HepG2 (cell line): ENCODE measurements at regions not wholly inside any gene's neighbourhood (a gene's known extent, or its start where the extent isn't known, plus 50 kb on each side); places are given as distances from the start of the nearest gene placed in this dataset.
A peak's percentile ranks its signal among the peaks of the same experiment; 100 is the strongest.

ENCODE experiments used
- ATAC-seq: fragments of 200-7000 bp; cut with Tn5 transposase; 3 replicates; pipeline ENCODE4 v1.9.1; 2020; ENCODE audit warnings: mild to moderate bottlenecking, moderate library complexity
- BruUV-seq: library from RNA; stranded (reverse); fragments of 400-500 nt; replicated peaks from 2 replicates; lab custom pipeline; 2021; lab: Mats Ljungman, UMichigan
- CTCF ChIA-PET: fragments of 300-600 bp; formaldehyde crosslinking; extraction: SDS; loops from one replicate; lab custom pipeline; 2021; ENCODE audit warnings: low total read pairs, inconsistent platforms, low intra/inter-chr PET ratio; lab: Yijun Ruan, JAX
- POLR2A ChIA-PET: fragments of 350-600 bp; sonication (Branson Sonifier 250); formaldehyde crosslinking; loops from one replicate; lab custom pipeline; 2020; ENCODE audit warnings: antibody characterized with exemption, inconsistent platforms; lab: Yijun Ruan, JAX
- DNase-seq: peaks from one replicate; pipeline ENCODE4 v3.0.0-alpha.2; 2015; ENCODE audit warnings: low spot score
- FAIRE-seq: peaks from 3 replicates; lab custom pipeline; 2011; peaks lifted over from hg19 to GRCh38; lab: Jason Lieb, UNC
- H2AFZ ChIP-seq: one replicate; pipeline ENCODE4 v1.6.1; 2011; ENCODE audit warnings: low read length, inconsistent platforms
- H3K27ac ChIP-seq: fragments of 300-600 bp; 3 replicates; pipeline ENCODE4 v1.8.0; 2011; ENCODE audit warnings: mixed run types, mild to moderate bottlenecking, mixed read lengths, low read length, inconsistent platforms; ENCODE audit not compliant: insufficient read depth; ENCODE audit errors: extremely low read length
- H3K27me3 ChIP-seq, 2 experiments: fragments of 200-600 bp in 1 of 2; 2 replicates in 1 of 2; 3 replicates in 1 of 2; pipeline versions ENCODE4 v1.6.0 to v1.8.0; 2011; ENCODE audit warnings: low read length in 2 of 2, mild to moderate bottlenecking in 2 of 2, moderate library complexity in 2 of 2, inconsistent platforms in 1 of 2; ENCODE audit not compliant: insufficient read depth in 2 of 2, control insufficient read depth in 1 of 2
- H3K36me3 ChIP-seq, 2 experiments: fragments of 200-600 bp in 1 of 2; replicated peaks in 1 of 2; 2 replicates in 1 of 2; 3 replicates in 1 of 2; pipeline versions ENCODE4 v1.5.1 to v1.8.0; 2011; ENCODE audit warnings: low read length in 2 of 2, inconsistent platforms in 1 of 2; ENCODE audit not compliant: insufficient read depth in 2 of 2, control insufficient read depth in 1 of 2
- H3K4me1 ChIP-seq: 2 replicates; pipeline ENCODE4 v1.5.1; 2012; ENCODE audit warnings: low read length, inconsistent platforms; ENCODE audit not compliant: insufficient read depth
- H3K4me2 ChIP-seq: 2 replicates; pipeline ENCODE4 v1.6.0; 2011; ENCODE audit warnings: low read depth, low read length, inconsistent platforms
- H3K4me3 ChIP-seq, 3 experiments: fragments of 200-600 bp in 1 of 3; sonication (generic), shearing (Covaris generic) in 1 of 3; replicated peaks in 1 of 3; 2 replicates each; pipeline ENCODE4 v1.5.1; 2011 to 2016; ENCODE audit warnings: low read length in 3 of 3, inconsistent platforms in 2 of 3, low read depth in 2 of 3, mild to moderate bottlenecking in 2 of 3, control low read depth in 1 of 3, mixed read lengths in 1 of 3; ENCODE audit not compliant: insufficient read depth in 1 of 3
- H3K79me2 ChIP-seq: one replicate; pipeline ENCODE4 v1.6.1; 2011; ENCODE audit warnings: low read length, inconsistent platforms; ENCODE audit not compliant: insufficient read depth
- H3K9ac ChIP-seq: 2 replicates; pipeline ENCODE4 v1.6.0; 2011; ENCODE audit warnings: mild to moderate bottlenecking, low read depth, low read length, inconsistent platforms; ENCODE audit not compliant: insufficient read depth
- H3K9me3 ChIP-seq: 2 replicates; pipeline ENCODE4 v1.5.1; 2012; ENCODE audit warnings: mild to moderate bottlenecking, low read length
- H4K20me1 ChIP-seq: 2 replicates; pipeline ENCODE4 v1.6.0; 2011; ENCODE audit warnings: inconsistent platforms, mild to moderate bottlenecking, low read length, moderate library complexity; ENCODE audit not compliant: insufficient read depth
- FOXA3 ChIP-seq: IDR thresholded peaks from 2 replicates; pipeline ENCODE4 v1.6.1; 2016; ENCODE audit warnings: missing genetic modification reagents, missing compliant biosample characterization
- LCORL ChIP-seq, 2 experiments: fragments of 450-650 bp in 1 of 2; sonication (generic) in 1 of 2; formaldehyde crosslinking in 1 of 2; IDR thresholded peaks; 2 replicates each; pipeline versions ENCODE4 v1.5.0 to v1.6.1; 2017 to 2020; ENCODE audit warnings: antibody characterized with exemption in 1 of 2, missing genetic modification reagents in 1 of 2
- SMC3 ChIP-seq: IDR thresholded peaks from 2 replicates; pipeline ENCODE4 v1.6.1; 2011; ENCODE audit warnings: low read length, improper control_type of control experiment
- STAG1 ChIP-seq: sonication (generic); formaldehyde crosslinking; IDR thresholded peaks from 2 replicates; pipeline ENCODE4 v1.4.0; 2020; ENCODE audit warnings: missing genetic modification reagents
- TSC22D2 ChIP-seq: sonication (generic); formaldehyde crosslinking; IDR thresholded peaks from 2 replicates; pipeline ENCODE4 v1.5.1; 2020; ENCODE audit warnings: missing genetic modification reagents, mild to moderate bottlenecking, borderline replicate concordance
- ZBTB21 ChIP-seq: sonication (generic); formaldehyde crosslinking; IDR thresholded peaks from 2 replicates; pipeline ENCODE4 v1.4.0; 2020; ENCODE audit warnings: missing genetic modification reagents
- ZNF337 ChIP-seq: sonication (generic); formaldehyde crosslinking; IDR thresholded peaks from 2 replicates; pipeline ENCODE4 v1.5.1; 2020; ENCODE audit warnings: missing genetic modification reagents, low read depth, mild to moderate bottlenecking, borderline replicate concordance
- ZSCAN29 ChIP-seq: sonication (generic); formaldehyde crosslinking; conservative IDR thresholded peaks from 2 replicates; pipeline ENCODE4 v1.4.0; 2020; ENCODE audit warnings: mild to moderate bottlenecking, missing genetic modification reagents
- WGBS: methylation state at CpG from one replicate; pipeline ENCODE4 v1.1.6; 2017; ENCODE audit warnings: low lambda C conversion rate; 5-methylcytosine and 5-hydroxymethylcytosine counted together
- in situ Hi-C: cut with HindIII; loops from 2 replicates; pipeline ENCODE4 v1.10.0; 2017; ENCODE audit warnings: low pct_unique_long_range_greater_than_20kb; ENCODE audit not compliant: extremely low pct_ligation_motif_present
- intact Hi-C: fragments of 100-400 bp; cut with micrococcal nuclease; formaldehyde crosslinking; loops from one replicate; pipeline ENCODE4 v1.10.0; 2022; ENCODE audit not compliant: unreplicated experiment
- TF ChIP-seq, protein P1 (sequence below): IDR thresholded peaks from 2 replicates; pipeline ENCODE4 v1.6.1; 2012; ENCODE audit warnings: inconsistent platforms
- TF ChIP-seq, protein P2 (sequence below): IDR thresholded peaks from 2 replicates; pipeline ENCODE4 v1.6.1; 2016; ENCODE audit warnings: missing compliant biosample characterization, missing genetic modification reagents, borderline replicate concordance

DNA sequence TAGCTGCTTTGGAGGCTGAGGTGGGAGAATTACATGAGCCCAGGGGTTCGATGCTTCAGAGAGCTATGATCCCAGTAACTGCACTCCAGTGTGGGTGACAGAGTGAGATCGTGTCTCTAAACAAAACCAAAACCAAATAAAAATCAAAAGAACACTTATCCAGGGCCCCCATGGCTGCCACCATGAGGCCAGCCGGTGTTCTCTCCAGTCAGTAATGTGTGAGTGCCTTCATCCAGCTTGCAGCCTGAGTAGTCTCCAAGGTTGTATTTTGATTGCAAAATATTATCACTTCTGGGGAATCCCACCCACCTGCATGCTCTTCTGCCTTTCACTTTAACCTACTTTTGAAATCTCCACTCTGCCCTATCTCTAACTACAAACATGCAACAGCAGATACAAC, 221.0 kb upstream of the WSB1 start:
- ATAC-seq = no peak
- Histone ChIP-seq H3K4me2 (no peak overlapping the region), H3K79me2 (no peaks in the 10 kb centered on the region), H3K27ac (no peak overlapping the region), H3K27me3 (no peaks in the 10 kb centered on the region)
- intact Hi-C loops = no loop called here
- in situ Hi-C loops = no loop called here
- 22% methylated on average over 3 of the region's 3 CpGs for WGBS
- BruUV-seq = no TSS peak
- ChIA-PET CTCF (no interaction called here), POLR2A (no interaction called here)
- TF ChIP-seq, protein P1, sequence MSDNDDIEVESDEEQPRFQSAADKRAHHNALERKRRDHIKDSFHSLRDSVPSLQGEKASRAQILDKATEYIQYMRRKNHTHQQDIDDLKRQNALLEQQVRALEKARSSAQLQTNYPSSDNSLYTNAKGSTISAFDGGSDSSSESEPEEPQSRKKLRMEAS = no peak
- TF ChIP-seq SMC3 (no peak), ZSCAN29 (CRISPR knock-in tag) (no peak), ZBTB21 (CRISPR knock-in tag) (no peak), STAG1 (no peak), TSC22D2 (CRISPR knock-in tag) (no peak), FOXA3 (CRISPR knock-in tag) (no peak)
- TF ChIP-seq, protein P2, sequence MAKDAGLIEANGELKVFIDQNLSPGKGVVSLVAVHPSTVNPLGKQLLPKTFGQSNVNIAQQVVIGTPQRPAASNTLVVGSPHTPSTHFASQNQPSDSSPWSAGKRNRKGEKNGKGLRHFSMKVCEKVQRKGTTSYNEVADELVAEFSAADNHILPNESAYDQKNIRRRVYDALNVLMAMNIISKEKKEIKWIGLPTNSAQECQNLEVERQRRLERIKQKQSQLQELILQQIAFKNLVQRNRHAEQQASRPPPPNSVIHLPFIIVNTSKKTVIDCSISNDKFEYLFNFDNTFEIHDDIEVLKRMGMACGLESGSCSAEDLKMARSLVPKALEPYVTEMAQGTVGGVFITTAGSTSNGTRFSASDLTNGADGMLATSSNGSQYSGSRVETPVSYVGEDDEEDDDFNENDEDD = no peak
- TF ChIP-seq, all 625 proteins: peak for 0
- Histone ChIP-seq H3K4me3 (no peak overlapping the region), H3K9ac (no peak overlapping the region), H2AFZ (no peak overlapping the region), H4K20me1 (no peaks in the 10 kb centered on the region), H3K4me1 (no peaks in the 10 kb centered on the region), H3K36me3 (no peaks in the 10 kb centered on the region), H3K9me3 (no peaks in the 10 kb centered on the region)
- no peak for FAIRE-seq
- DNase-seq = no peak

GRCh38 chr17:27076814-27077213, 217.1 kb upstream of the WSB1 start:
- Histone ChIP-seq H3K27me3 (no peaks in the 10 kb centered on the region), H3K4me2 (no peak overlapping the region), H3K4me3 (no peak overlapping the region), H3K9ac (no peak overlapping the region), H3K79me2 (no peaks in the 10 kb centered on the region), H3K4me1 (no peaks in the 10 kb centered on the region), H3K9me3 (no peaks in the 10 kb centered on the region), H3K36me3 (no peaks in the 10 kb centered on the region), H3K27ac (no peak overlapping the region), H4K20me1 (no peaks in the 10 kb centered on the region), H2AFZ (no peak overlapping the region)
- no TSS peak for BruUV-seq
- ChIA-PET POLR2A (no interaction called here), CTCF (no interaction called here)
- ATAC-seq (no peak), FAIRE-seq (no peak), DNase-seq (no peak)
- intact Hi-C loops = no loop called here
- in situ Hi-C loops = no loop called here
- TF ChIP-seq LCORL (IDR thresholded peaks at IDR 0.05) (peak; percentile 60; the same call in 1 of the 2 replicates), LCORL (CRISPR knock-in tag; IDR thresholded peaks at IDR 0.05) (no peak), ZNF337 (CRISPR knock-in tag) (no peak)
